HCT116 (cell line): ENCODE measurements at regions not wholly inside any gene's neighbourhood (a gene's known extent, or its start where the extent isn't known, plus 50 kb on each side); places are given as distances from the start of the nearest gene placed in this dataset.

Source experiments
- CTCF ChIP-seq, 3 experiments: fragments of 200-600 bp in 1 of 3; sonication (generic) in 1 of 3; IDR thresholded peaks in 2 of 3; conservative IDR thresholded peaks in 1 of 3; 2 replicates each; pipeline ENCODE4 v1.5.1; 2012 to 2017; ENCODE audit warnings: low read depth in 2 of 3, low read length in 2 of 3, antibody characterized with exemption in 1 of 3, borderline replicate concordance in 1 of 3, control low read depth in 1 of 3, mild to moderate bottlenecking in 1 of 3, mixed read lengths in 1 of 3, mixed run types in 1 of 3, moderate library complexity in 1 of 3; ENCODE audit not compliant: insufficient read depth in 1 of 3
- EZH2 ChIP-seq: fragments of 200-600 bp; sonication (generic); IDR thresholded peaks from 2 replicates; pipeline ENCODE4 v1.6.1; 2017; ENCODE audit warnings: antibody characterized with exemption, mixed run types
- EZH2phosphoT487 ChIP-seq: fragments of 200-600 bp; IDR thresholded peaks from 2 replicates; pipeline ENCODE4 v1.6.1; 2018; ENCODE audit warnings: antibody characterized with exemption, borderline replicate concordance
- FOSL1 ChIP-seq: IDR thresholded peaks from 2 replicates; pipeline ENCODE4 v1.6.1; 2012; ENCODE audit warnings: low read depth
- POLR2A ChIP-seq: IDR thresholded peaks from 2 replicates; pipeline ENCODE4 v1.7.0; 2011; ENCODE audit warnings: borderline replicate concordance; ENCODE audit not compliant: insufficient read depth, insufficient read length; ENCODE audit errors: extremely low read depth
- POLR2AphosphoS5 ChIP-seq: IDR thresholded peaks from 2 replicates; pipeline ENCODE4 v1.6.1; 2011; ENCODE audit warnings: mild to moderate bottlenecking, low read depth, low read length, moderate library complexity
- SIN3A ChIP-seq: IDR thresholded peaks from 2 replicates; pipeline ENCODE4 v1.6.1; 2012; ENCODE audit warnings: low read depth
- SP1 ChIP-seq: IDR thresholded peaks from 2 replicates; pipeline ENCODE4 v1.6.1; 2012; ENCODE audit warnings: low read depth
- YY1 ChIP-seq: IDR thresholded peaks from 2 replicates; pipeline ENCODE4 v1.6.1; 2011; ENCODE audit warnings: low read length, low read depth, moderate library complexity, mild to moderate bottlenecking; ENCODE audit not compliant: insufficient replicate concordance; ENCODE audit errors: extremely low read depth
- ZBTB33 ChIP-seq: IDR thresholded peaks from 2 replicates; pipeline ENCODE4 v1.6.1; 2011; ENCODE audit warnings: mild to moderate bottlenecking, low read length, moderate library complexity; ENCODE audit not compliant: insufficient replicate concordance; ENCODE audit errors: extremely low read depth
- ZNF274 ChIP-seq: fragments of 200-500 bp; sonication (Bioruptor generic); IDR thresholded peaks from 2 replicates; pipeline ENCODE4 v1.6.1; 2014; ENCODE audit warnings: mild to moderate bottlenecking, low read depth, low read length, inconsistent platforms
- TF ChIP-seq, protein P1 (sequence below): IDR thresholded peaks from 2 replicates; pipeline ENCODE4 v1.6.1; 2012; ENCODE audit warnings: low read depth

DNA sequence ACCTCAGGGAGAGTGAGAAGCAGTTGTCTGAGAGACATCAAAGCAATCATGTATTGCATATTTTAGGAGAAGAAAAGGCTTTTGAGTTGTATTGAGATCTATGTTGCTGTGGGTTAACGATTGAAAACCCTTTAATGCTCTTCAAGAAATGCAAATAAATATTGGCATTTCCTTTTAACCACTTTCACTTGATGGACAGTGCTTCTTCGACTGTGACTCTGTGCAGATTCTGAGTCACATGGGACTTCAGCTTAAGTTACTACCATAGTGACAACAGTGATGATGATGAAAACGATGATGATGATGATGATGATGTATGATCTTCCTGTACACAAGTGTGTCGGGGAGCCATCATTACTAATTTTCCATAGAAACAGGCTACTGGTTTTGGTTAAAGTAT lies 181.8 kb downstream of the AKAIN1 start:
- TF ChIP-seq EZH2phosphoT487 (no peak), POLR2A (no peak), POLR2AphosphoS5 (no peak), CTCF (IDR thresholded peaks at IDR 0.05 in 2 of 3, conservative IDR thresholded peaks at IDR 0.05 in 1 of 3; ENCODE audit: borderline replicate concordance in 1 of 3, insufficient read depth in 1 of 3, low read depth in 2 of 3, low read length in 2 of 3) (no peak), EZH2 (no peak), SIN3A (no peak), SP1 (no peak), ZNF274 (no peak), YY1 (no peak), FOSL1 (no peak), ZBTB33 (no peak)
- TF ChIP-seq, protein P1, sequence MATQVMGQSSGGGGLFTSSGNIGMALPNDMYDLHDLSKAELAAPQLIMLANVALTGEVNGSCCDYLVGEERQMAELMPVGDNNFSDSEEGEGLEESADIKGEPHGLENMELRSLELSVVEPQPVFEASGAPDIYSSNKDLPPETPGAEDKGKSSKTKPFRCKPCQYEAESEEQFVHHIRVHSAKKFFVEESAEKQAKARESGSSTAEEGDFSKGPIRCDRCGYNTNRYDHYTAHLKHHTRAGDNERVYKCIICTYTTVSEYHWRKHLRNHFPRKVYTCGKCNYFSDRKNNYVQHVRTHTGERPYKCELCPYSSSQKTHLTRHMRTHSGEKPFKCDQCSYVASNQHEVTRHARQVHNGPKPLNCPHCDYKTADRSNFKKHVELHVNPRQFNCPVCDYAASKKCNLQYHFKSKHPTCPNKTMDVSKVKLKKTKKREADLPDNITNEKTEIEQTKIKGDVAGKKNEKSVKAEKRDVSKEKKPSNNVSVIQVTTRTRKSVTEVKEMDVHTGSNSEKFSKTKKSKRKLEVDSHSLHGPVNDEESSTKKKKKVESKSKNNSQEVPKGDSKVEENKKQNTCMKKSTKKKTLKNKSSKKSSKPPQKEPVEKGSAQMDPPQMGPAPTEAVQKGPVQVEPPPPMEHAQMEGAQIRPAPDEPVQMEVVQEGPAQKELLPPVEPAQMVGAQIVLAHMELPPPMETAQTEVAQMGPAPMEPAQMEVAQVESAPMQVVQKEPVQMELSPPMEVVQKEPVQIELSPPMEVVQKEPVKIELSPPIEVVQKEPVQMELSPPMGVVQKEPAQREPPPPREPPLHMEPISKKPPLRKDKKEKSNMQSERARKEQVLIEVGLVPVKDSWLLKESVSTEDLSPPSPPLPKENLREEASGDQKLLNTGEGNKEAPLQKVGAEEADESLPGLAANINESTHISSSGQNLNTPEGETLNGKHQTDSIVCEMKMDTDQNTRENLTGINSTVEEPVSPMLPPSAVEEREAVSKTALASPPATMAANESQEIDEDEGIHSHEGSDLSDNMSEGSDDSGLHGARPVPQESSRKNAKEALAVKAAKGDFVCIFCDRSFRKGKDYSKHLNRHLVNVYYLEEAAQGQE, result no peak
